ENCODE measurements at regions not wholly inside any gene's neighbourhood (a gene's known extent, or its start where the extent isn't known, plus 50 kb on each side); places are given as distances from the start of the nearest gene placed in this dataset.

GRCh38 chr3:127360647-127361046 is 72.8 kb upstream of the PRR20G start:
- no peak for TF ChIP-seq POLR2A (IDR thresholded peaks at IDR 0.05)
- TF ChIP-seq CTCF (IDR thresholded peaks at IDR 0.05): no peak
